ENCODE measurements at regions not wholly inside any gene's neighbourhood (a gene's known extent, or its start where the extent isn't known, plus 50 kb on each side); places are given as distances from the start of the nearest gene placed in this dataset.

GRCh38 chr10:130782467-130782866 lies 529.1 kb downstream of the TCERG1L start:
- TF ChIP-seq EZH2 (IDR thresholded peaks at IDR 0.05; ENCODE audit: low read length) (no peak), CTCF (optimal IDR thresholded peaks at IDR 0.05 in 1 of 3, IDR thresholded peaks at IDR 0.05 in 1 of 3, conservative IDR thresholded peaks at IDR 0.05 in 1 of 3; ENCODE audit: extremely low read depth in 1 of 3, insufficient read depth in 2 of 3, low read length in 3 of 3) (no peak)
- Histone ChIP-seq H3K9ac (ENCODE audit: control insufficient read depth, extremely low read depth, insufficient read depth, low read length) (no peak overlapping the region), H4K20me1 (ENCODE audit: control insufficient read depth, extremely low read depth, insufficient read depth, low read length) (no peaks in the 10 kb centered on the region), H3K4me3 (ENCODE audit: control insufficient read depth in 2 of 3, extremely low read depth in 1 of 3, insufficient read depth in 2 of 3, low read depth in 1 of 3, low read length in 3 of 3) (no peak overlapping the region), H2AFZ (ENCODE audit: control insufficient read depth, low read length) (no peak overlapping the region), H3K4me1 (ENCODE audit: control insufficient read depth, extremely low read depth, insufficient read depth, low read length) (no peaks in the 10 kb centered on the region), H3K36me3 (ENCODE audit: control insufficient read depth in 2 of 2, extremely low read depth in 1 of 2, insufficient read depth in 2 of 2, low read length in 2 of 2) (no peaks in the 10 kb centered on the region), H3K27ac (ENCODE audit: control insufficient read depth, insufficient read depth, low read length) (no peak overlapping the region), H3K27me3 (ENCODE audit: control insufficient read depth, extremely low read depth, insufficient read depth, low read length) (no peaks in the 10 kb centered on the region), H3K79me2 (ENCODE audit: control insufficient read depth, insufficient read depth, low read length) (no peaks in the 10 kb centered on the region), H3K4me2 (ENCODE audit: control insufficient read depth, extremely low read depth, insufficient read depth, low read depth, low read length) (no peak overlapping the region), H3K9me3 (ENCODE audit: control insufficient read depth, low read depth, low read length) (peaks cover 10% of the 10 kb centered on the region), H3K9me1 (ENCODE audit: control insufficient read depth, extremely low read depth, insufficient read depth, low read length) (no peaks in the 10 kb centered on the region)
- no peak for DNase-seq (ENCODE audit: low read depth, low spot score)
- dilution Hi-C loops (cut with MboI; ENCODE audit: extremely low pct_ligation_motif_present, low sequenced_read_pairs): no loop called here
- no peak for FAIRE-seq

- no peak overlapping the region for H3K4me2 ChIP-seq (ENCODE audit: control insufficient read depth, extremely low read depth, insufficient read depth, low read depth, low read length)
- no peak for TF ChIP-seq CTCF (optimal IDR thresholded peaks at IDR 0.05 in 1 of 3, IDR thresholded peaks at IDR 0.05 in 1 of 3, conservative IDR thresholded peaks at IDR 0.05 in 1 of 3; ENCODE audit: extremely low read depth in 1 of 3, insufficient read depth in 2 of 3, low read length in 3 of 3)
- TF ChIP-seq EZH2 (IDR thresholded peaks at IDR 0.05; ENCODE audit: low read length): no peak
- FAIRE-seq (no peak), DNase-seq (ENCODE audit: low read depth, low spot score) (no peak)
- H3K4me1 ChIP-seq (ENCODE audit: control insufficient read depth, extremely low read depth, insufficient read depth, low read length): no peaks in the 10 kb centered on the region
- no peak overlapping the region for H3K9ac ChIP-seq (ENCODE audit: control insufficient read depth, extremely low read depth, insufficient read depth, low read length)
- no peaks in the 10 kb centered on the region for H3K79me2 ChIP-seq (ENCODE audit: control insufficient read depth, insufficient read depth, low read length)
- H2AFZ ChIP-seq (ENCODE audit: control insufficient read depth, low read length): no peak overlapping the region
- H3K9me1 ChIP-seq (ENCODE audit: control insufficient read depth, extremely low read depth, insufficient read depth, low read length): no peaks in the 10 kb centered on the region
- dilution Hi-C loops (cut with MboI; ENCODE audit: extremely low pct_ligation_motif_present, low sequenced_read_pairs): no loop called here
- H4K20me1 ChIP-seq (ENCODE audit: control insufficient read depth, extremely low read depth, insufficient read depth, low read length): no peaks in the 10 kb centered on the region
- no peak overlapping the region for H3K27ac ChIP-seq (ENCODE audit: control insufficient read depth, insufficient read depth, low read length)
- H3K9me3 ChIP-seq (ENCODE audit: control insufficient read depth, low read depth, low read length): peaks cover 10% of the 10 kb centered on the region
- no peaks in the 10 kb centered on the region for H3K27me3 ChIP-seq (ENCODE audit: control insufficient read depth, extremely low read depth, insufficient read depth, low read length)
- no peaks in the 10 kb centered on the region for H3K36me3 ChIP-seq (ENCODE audit: control insufficient read depth in 2 of 2, extremely low read depth in 1 of 2, insufficient read depth in 2 of 2, low read length in 2 of 2)
- H3K4me3 ChIP-seq (ENCODE audit: control insufficient read depth in 2 of 3, extremely low read depth in 1 of 3, insufficient read depth in 2 of 3, low read depth in 1 of 3, low read length in 3 of 3): no peak overlapping the region
Observed at GRCh38 chr10:130784326-130784725, 527.2 kb downstream of the TCERG1L start.
